ENCODE measurements at regions not wholly inside any gene's neighbourhood (a gene's known extent, or its start where the extent isn't known, plus 50 kb on each side); places are given as distances from the start of the nearest gene placed in this dataset.

GRCh38 chr22:48650323-48651035 is 1177.2 kb downstream of the BRD1 start:
- DNase-seq = no peak
- no peaks in the 10 kb centered on the region for H3K4me1 Mint-ChIP-seq
- Histone ChIP-seq H3K9me3 (no peaks in the 10 kb centered on the region), H3K27me3 (replicated peaks in 1 of 2; ENCODE audit: control insufficient read depth in 2 of 2, extremely low read depth in 1 of 2, insufficient read depth in 2 of 2, low read length in 1 of 2) (peaks cover 0 to 5% of the 10 kb centered on the region in 2 experiments), H3K4me3 (ENCODE audit: control insufficient read depth in 1 of 2, extremely low read depth in 1 of 2, low read length in 1 of 2) (no peak overlapping the region), H3K27ac (ENCODE audit: low read length) (no peak overlapping the region), H3K4me1 (ENCODE audit: control insufficient read depth in 1 of 2, extremely low read depth in 1 of 2, insufficient read depth in 2 of 2, low read length in 2 of 2) (no peaks in the 10 kb centered on the region), H3K36me3 (ENCODE audit: control insufficient read depth in 2 of 2, extremely low read depth in 1 of 2, insufficient read depth in 1 of 2, low read length in 1 of 2) (no peaks in the 10 kb centered on the region)
- no peak overlapping the region for H3K27ac Mint-ChIP-seq
- ChIA-PET CTCF (no interaction called here), POLR2A (no interaction called here)
- 79% methylated on average over 14 of the region's 17 CpGs for WGBS (ENCODE audit: insufficient coverage)
- H3K4me3 Mint-ChIP-seq = no peak overlapping the region
- ATAC-seq (replicated peaks in 1 of 4) = no peak
- H3K9me3 Mint-ChIP-seq = no peaks in the 10 kb centered on the region
- no peaks in the 10 kb centered on the region for H3K27me3 Mint-ChIP-seq
- no peaks in the 10 kb centered on the region for H3K36me3 Mint-ChIP-seq

DNA sequence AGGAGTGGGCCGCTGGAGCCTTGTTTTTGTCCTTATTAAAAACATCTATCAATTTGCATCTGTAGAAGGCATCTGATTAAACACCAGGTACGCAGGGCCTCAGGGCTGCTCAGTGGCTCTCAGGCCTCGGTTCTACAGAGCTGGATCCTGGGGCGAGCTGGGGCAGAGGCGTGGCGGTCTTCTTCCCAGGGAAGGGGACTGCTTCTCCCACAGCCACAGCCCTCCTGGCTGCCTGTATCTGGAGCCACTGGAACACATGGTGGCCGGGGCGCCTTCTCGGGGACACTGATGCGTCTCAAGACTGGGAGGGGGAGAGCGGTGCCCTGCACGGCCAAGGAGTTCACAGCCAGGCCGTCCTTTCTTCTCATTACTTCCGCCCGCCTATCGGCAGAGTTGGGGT is 1178.2 kb downstream of the BRD1 start:
- H3K36me3 ChIP-seq (ENCODE audit: control insufficient read depth in 2 of 2, extremely low read depth in 1 of 2, insufficient read depth in 1 of 2, low read length in 1 of 2) = no peaks in the 10 kb centered on the region
- 92% methylated on average over 2 of the region's 16 CpGs for WGBS (ENCODE audit: insufficient coverage)

GRCh38 chr22:48649031-48649430 is 1178.6 kb downstream of the BRD1 start:
- CTCF ChIA-PET = no interaction called here
- Histone ChIP-seq H3K4me3 (ENCODE audit: control insufficient read depth in 1 of 2, extremely low read depth in 1 of 2, low read length in 1 of 2) (no peak overlapping the region), H3K36me3 (ENCODE audit: control insufficient read depth in 2 of 2, extremely low read depth in 1 of 2, insufficient read depth in 1 of 2, low read length in 1 of 2) (no peaks in the 10 kb centered on the region), H3K9me3 (no peaks in the 10 kb centered on the region), H3K27me3 (replicated peaks in 1 of 2; ENCODE audit: control insufficient read depth in 2 of 2, extremely low read depth in 1 of 2, insufficient read depth in 2 of 2, low read length in 1 of 2) (peaks cover 0 to 3% of the 10 kb centered on the region in 2 experiments), H3K27ac (ENCODE audit: low read length) (no peak overlapping the region), H3K4me1 (ENCODE audit: control insufficient read depth in 1 of 2, extremely low read depth in 1 of 2, insufficient read depth in 2 of 2, low read length in 2 of 2) (no peaks in the 10 kb centered on the region)
- WGBS (ENCODE audit: insufficient coverage) = 91% methylated on average over 8 of the region's 9 CpGs
- DNase-seq (no peak), ATAC-seq (replicated peaks in 1 of 4) (no peak)
- POLR2A ChIA-PET = no interaction called here
- H3K36me3 Mint-ChIP-seq = no peaks in the 10 kb centered on the region
- H3K4me1 Mint-ChIP-seq = no peaks in the 10 kb centered on the region
- H3K4me3 Mint-ChIP-seq = no peak overlapping the region
- H3K27ac Mint-ChIP-seq = no peak overlapping the region
- no peaks in the 10 kb centered on the region for H3K27me3 Mint-ChIP-seq
- H3K9me3 Mint-ChIP-seq = no peaks in the 10 kb centered on the region

More for the DNA sequence above, 1178.2 kb downstream of the BRD1 start:
- DNase-seq (no peak), ATAC-seq (replicated peaks in 1 of 4) (no peak)
- ChIA-PET CTCF (no interaction called here), POLR2A (no interaction called here)
- H3K9me3 Mint-ChIP-seq = no peaks in the 10 kb centered on the region
- Histone ChIP-seq H3K4me1 (ENCODE audit: control insufficient read depth in 1 of 2, extremely low read depth in 1 of 2, insufficient read depth in 2 of 2, low read length in 2 of 2) (no peaks in the 10 kb centered on the region), H3K9me3 (no peaks in the 10 kb centered on the region), H3K27ac (ENCODE audit: low read length) (no peak overlapping the region), H3K4me3 (ENCODE audit: control insufficient read depth in 1 of 2, extremely low read depth in 1 of 2, low read length in 1 of 2) (no peak overlapping the region), H3K27me3 (replicated peaks in 1 of 2; ENCODE audit: control insufficient read depth in 2 of 2, extremely low read depth in 1 of 2, insufficient read depth in 2 of 2, low read length in 1 of 2) (peaks cover 0 to 3% of the 10 kb centered on the region in 2 experiments)
- no peaks in the 10 kb centered on the region for H3K27me3 Mint-ChIP-seq
- H3K4me1 Mint-ChIP-seq = no peaks in the 10 kb centered on the region
- no peaks in the 10 kb centered on the region for H3K36me3 Mint-ChIP-seq
- H3K27ac Mint-ChIP-seq = no peak overlapping the region
- no peak overlapping the region for H3K4me3 Mint-ChIP-seq

DNA sequence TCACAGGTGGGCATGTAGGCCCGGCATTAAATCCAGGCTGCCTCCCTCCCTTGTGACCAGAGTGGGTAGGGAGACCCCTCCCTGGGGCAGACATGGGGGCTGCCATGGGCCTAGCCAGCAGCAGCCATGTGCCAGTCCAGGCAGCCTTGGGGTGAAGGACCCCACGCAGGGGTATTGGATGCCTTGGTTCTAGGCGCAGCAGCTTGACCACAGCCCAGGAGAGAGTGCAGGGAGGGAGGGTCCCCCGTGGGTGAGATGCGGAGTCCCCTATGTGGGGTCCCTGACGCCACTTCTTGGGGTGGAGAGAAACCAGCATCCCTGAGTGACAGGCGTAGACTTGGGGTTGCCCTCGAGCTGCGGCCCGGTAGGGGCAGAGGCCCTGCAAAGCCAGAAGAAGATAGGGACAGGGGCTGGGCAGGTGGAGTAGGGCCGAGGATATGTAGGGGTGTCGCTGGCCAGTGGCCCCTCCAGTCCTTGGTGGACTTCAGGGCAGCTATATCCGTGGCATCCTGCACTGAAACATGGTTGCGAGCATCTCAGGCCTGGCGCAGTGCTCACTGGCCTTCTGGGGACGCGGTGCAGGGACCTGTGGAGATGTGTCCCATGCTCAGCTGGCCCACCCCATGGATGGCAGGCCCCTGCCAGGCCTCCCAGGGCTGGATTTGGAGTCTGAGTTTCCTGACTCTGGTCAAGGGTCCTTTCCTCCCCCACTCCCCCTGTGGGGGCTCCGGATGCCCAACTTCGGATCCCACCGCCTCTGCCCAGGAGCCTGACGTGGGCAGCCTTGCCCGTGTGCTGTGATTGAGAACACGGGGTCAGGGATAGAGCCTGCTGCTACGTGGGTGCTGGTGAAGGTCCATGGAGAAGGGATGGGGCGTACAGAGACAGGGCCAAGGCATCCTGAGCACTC is 1179.8 kb downstream of the BRD1 start:
- Mint-ChIP-seq H3K9me3 (no peaks in the 10 kb centered on the region), H3K36me3 (no peaks in the 10 kb centered on the region), H3K4me3 (no peak overlapping the region), H3K27ac (no peak overlapping the region), H3K4me1 (no peaks in the 10 kb centered on the region), H3K27me3 (no peaks in the 10 kb centered on the region)
- H3K27ac ChIP-seq (ENCODE audit: low read length) = no peak overlapping the region
- H3K4me3 ChIP-seq (ENCODE audit: control insufficient read depth in 1 of 2, extremely low read depth in 1 of 2, low read length in 1 of 2) = no peak overlapping the region
- DNase-seq (no peak), ATAC-seq (replicated peaks in 1 of 4) (no peak)
- H3K4me1 ChIP-seq (ENCODE audit: control insufficient read depth in 1 of 2, extremely low read depth in 1 of 2, insufficient read depth in 2 of 2, low read length in 2 of 2) = no peaks in the 10 kb centered on the region
- no peaks in the 10 kb centered on the region for H3K36me3 ChIP-seq (ENCODE audit: control insufficient read depth in 2 of 2, extremely low read depth in 1 of 2, insufficient read depth in 1 of 2, low read length in 1 of 2)
- ChIA-PET CTCF (no interaction called here), POLR2A (no interaction called here)
- WGBS (ENCODE audit: insufficient coverage) = 83% methylated on average over 13 of the region's 25 CpGs
- no peaks in the 10 kb centered on the region for H3K27me3 ChIP-seq (replicated peaks in 1 of 2; ENCODE audit: control insufficient read depth in 2 of 2, extremely low read depth in 1 of 2, insufficient read depth in 2 of 2, low read length in 1 of 2)
- no peaks in the 10 kb centered on the region for H3K9me3 ChIP-seq

DNA sequence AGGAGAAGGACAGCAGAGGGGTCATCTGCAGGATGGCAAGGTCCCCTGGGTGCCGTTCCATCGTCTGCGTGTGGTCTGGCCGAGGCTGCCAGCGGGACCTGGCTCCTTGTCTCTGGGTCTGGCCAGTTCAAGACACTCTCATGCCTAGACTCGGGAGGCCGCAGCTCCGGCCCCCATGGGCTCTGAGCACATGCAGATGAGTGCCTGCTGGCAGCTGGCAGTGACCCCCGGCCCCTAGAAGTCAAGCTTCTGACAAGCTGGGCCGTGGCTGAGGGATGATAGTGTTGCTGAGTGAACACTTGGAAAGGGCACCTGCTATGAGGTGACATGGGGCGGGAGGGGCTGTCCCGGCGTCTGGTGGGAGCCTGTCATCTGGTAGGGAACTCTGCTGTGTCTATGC is 1180.6 kb downstream of the BRD1 start:
- H3K4me1 Mint-ChIP-seq = no peaks in the 10 kb centered on the region
- ATAC-seq (replicated peaks in 1 of 4) = no peak

DNA sequence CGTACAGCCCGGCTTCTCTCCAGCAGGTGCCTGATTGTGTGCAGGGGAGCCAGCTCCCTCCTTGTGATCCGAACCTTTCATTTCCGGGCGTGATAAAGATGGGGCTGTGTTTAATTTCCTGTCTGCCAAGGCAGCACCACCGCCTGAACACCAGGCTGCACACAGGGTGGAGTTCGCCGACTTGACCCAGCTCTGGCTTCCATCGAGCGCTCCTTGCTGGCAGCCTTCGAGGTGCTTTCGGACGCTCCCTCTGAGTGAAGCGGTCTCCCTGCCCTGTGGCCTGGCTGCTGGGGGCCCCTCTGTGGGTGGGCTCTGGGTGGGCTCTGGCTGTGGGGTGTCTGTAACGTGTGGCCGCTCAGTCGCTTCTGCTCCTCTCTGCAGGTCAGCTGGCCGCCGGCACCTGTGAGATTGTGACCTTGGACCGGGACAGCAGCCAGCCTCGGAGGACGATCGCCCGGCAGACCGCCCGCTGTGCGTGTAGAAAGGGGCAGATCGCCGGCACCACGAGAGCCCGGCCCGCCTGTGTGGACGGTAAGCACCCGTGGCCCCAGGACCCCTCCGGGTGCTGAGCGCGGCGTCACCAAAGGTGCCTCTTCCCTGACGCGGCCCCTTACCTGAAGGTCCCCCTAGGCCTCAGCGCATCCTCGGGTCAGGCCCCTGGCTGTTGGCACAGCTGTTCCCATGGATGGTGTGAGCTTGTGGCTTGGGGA is 1181.3 kb downstream of the BRD1 start:
- H3K4me1 ChIP-seq (ENCODE audit: control insufficient read depth in 1 of 2, extremely low read depth in 1 of 2, insufficient read depth in 2 of 2, low read length in 2 of 2) = no peaks in the 10 kb centered on the region
- H3K27ac ChIP-seq (ENCODE audit: low read length) = no peak overlapping the region
- Mint-ChIP-seq H3K9me3 (no peaks in the 10 kb centered on the region), H3K4me1 (no peaks in the 10 kb centered on the region), H3K27ac (no peak overlapping the region), H3K36me3 (no peaks in the 10 kb centered on the region), H3K4me3 (no peak overlapping the region), H3K27me3 (no peaks in the 10 kb centered on the region)
- POLR2A ChIA-PET = no interaction called here
- H3K9me3 ChIP-seq = no peaks in the 10 kb centered on the region
- no peaks in the 10 kb centered on the region for H3K27me3 ChIP-seq (replicated peaks in 1 of 2; ENCODE audit: control insufficient read depth in 2 of 2, extremely low read depth in 1 of 2, insufficient read depth in 2 of 2, low read length in 1 of 2)
- no peak for DNase-seq
- CTCF ChIA-PET = no interaction called here
- 95% methylated on average over 39 of the region's 42 CpGs for WGBS (ENCODE audit: insufficient coverage)
- no peaks in the 10 kb centered on the region for H3K36me3 ChIP-seq (ENCODE audit: control insufficient read depth in 2 of 2, extremely low read depth in 1 of 2, insufficient read depth in 1 of 2, low read length in 1 of 2)
- ATAC-seq (replicated peaks in 1 of 4) = no peak
- H3K4me3 ChIP-seq (ENCODE audit: control insufficient read depth in 1 of 2, extremely low read depth in 1 of 2, low read length in 1 of 2) = no peak overlapping the region

More for the DNA sequence above, 1180.6 kb downstream of the BRD1 start:
- no peaks in the 10 kb centered on the region for H3K9me3 Mint-ChIP-seq
- H3K27ac Mint-ChIP-seq = no peak overlapping the region
- no peaks in the 10 kb centered on the region for H3K4me1 ChIP-seq (ENCODE audit: control insufficient read depth in 1 of 2, extremely low read depth in 1 of 2, insufficient read depth in 2 of 2, low read length in 2 of 2)
- 85% methylated on average over 13 of the region's 13 CpGs for WGBS (ENCODE audit: insufficient coverage)
- CTCF ChIA-PET = no interaction called here
- H3K36me3 Mint-ChIP-seq = no peaks in the 10 kb centered on the region
- H3K27me3 Mint-ChIP-seq = no peaks in the 10 kb centered on the region
- H3K36me3 ChIP-seq (ENCODE audit: control insufficient read depth in 2 of 2, extremely low read depth in 1 of 2, insufficient read depth in 1 of 2, low read length in 1 of 2) = no peaks in the 10 kb centered on the region
- POLR2A ChIA-PET = no interaction called here
- H3K4me3 Mint-ChIP-seq = no peak overlapping the region
- H3K9me3 ChIP-seq = no peaks in the 10 kb centered on the region
- H3K27ac ChIP-seq (ENCODE audit: low read length) = no peak overlapping the region
- H3K27me3 ChIP-seq (replicated peaks in 1 of 2; ENCODE audit: control insufficient read depth in 2 of 2, extremely low read depth in 1 of 2, insufficient read depth in 2 of 2, low read length in 1 of 2) = no peaks in the 10 kb centered on the region
- DNase-seq = no peak
- no peak overlapping the region for H3K4me3 ChIP-seq (ENCODE audit: control insufficient read depth in 1 of 2, extremely low read depth in 1 of 2, low read length in 1 of 2)

Data from T-cell (primary cell).